ENCODE measurements at regions not wholly inside any gene's neighbourhood (a gene's known extent, or its start where the extent isn't known, plus 50 kb on each side); places are given as distances from the start of the nearest gene placed in this dataset.

- intact Hi-C loops (cut with micrococcal nuclease), result no loop called here
- no peak for TF ChIP-seq CTCF (IDR thresholded peaks at IDR 0.05)
- Mint-ChIP-seq H3K9me3 (no peaks in the 10 kb centered on the region), H3K27me3 (peaks cover 8% of the 10 kb centered on the region), H3K4me1 (no peaks in the 10 kb centered on the region), H3K4me3 (no peak overlapping the region), H3K27ac (no peak overlapping the region), H3K36me3 (ENCODE audit: low read depth) (no peaks in the 10 kb centered on the region)
- POLR2A ChIA-PET, result no interaction called here
- DNase-seq (no peak), ATAC-seq (ENCODE audit: low read depth) (no peak)
- CTCF ChIA-PET, result no interaction called here
Measured at GRCh38 chr5:96144289-96144688, 182.6 kb upstream of the ELL2 start.

DNA sequence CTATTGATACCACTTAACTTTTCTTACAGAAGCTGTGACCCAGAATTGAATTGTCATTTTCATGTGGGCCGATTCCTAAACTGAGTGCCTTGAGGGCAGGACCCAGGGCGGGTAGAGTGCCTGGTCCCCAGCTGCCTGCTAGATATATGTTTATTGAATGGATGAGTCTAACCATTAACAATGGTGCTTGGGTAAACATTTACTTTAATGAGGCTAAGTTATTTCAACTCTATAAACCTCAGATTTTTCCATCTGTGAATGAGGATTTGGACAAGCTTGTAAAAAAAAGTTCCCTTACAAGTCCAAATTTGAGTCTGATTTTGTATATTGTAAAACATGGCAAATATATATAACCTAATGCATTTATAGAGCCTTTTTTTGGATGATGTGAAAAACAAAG is 181.8 kb upstream of the ELL2 start:
- H3K36me3 Mint-ChIP-seq (ENCODE audit: low read depth), result no peaks in the 10 kb centered on the region
- DNase-seq (no peak), ATAC-seq (ENCODE audit: low read depth) (no peak)
- no peak for TF ChIP-seq CTCF (IDR thresholded peaks at IDR 0.05)
- no peak overlapping the region for H3K4me3 Mint-ChIP-seq
- H3K9me3 Mint-ChIP-seq, result no peaks in the 10 kb centered on the region
- intact Hi-C loops (cut with micrococcal nuclease), result no loop called here
- no peak overlapping the region for H3K27ac Mint-ChIP-seq
- H3K27me3 Mint-ChIP-seq, result peaks cover 10% of the 10 kb centered on the region
- CTCF ChIA-PET, result no interaction called here
- POLR2A ChIA-PET, result no interaction called here
- H3K4me1 Mint-ChIP-seq, result no peaks in the 10 kb centered on the region

- CTCF ChIA-PET, result no interaction called here
- TF ChIP-seq CTCF (IDR thresholded peaks at IDR 0.05), result no peak
Measured at GRCh38 chr5:96142786-96143434, 181.3 kb upstream of the ELL2 start.

GRCh38 chr5:96142184-96142781 is 180.6 kb upstream of the ELL2 start:
- no peak for TF ChIP-seq CTCF (IDR thresholded peaks at IDR 0.05)
- Mint-ChIP-seq H3K27ac (no peak overlapping the region), H3K9me3 (no peaks in the 10 kb centered on the region), H3K27me3 (peaks cover 10% of the 10 kb centered on the region), H3K36me3 (ENCODE audit: low read depth) (no peaks in the 10 kb centered on the region), H3K4me3 (no peak overlapping the region), H3K4me1 (no peaks in the 10 kb centered on the region)
- ChIA-PET POLR2A (no interaction called here), CTCF (no interaction called here)
- intact Hi-C loops (cut with micrococcal nuclease), result no loop called here
- DNase-seq (no peak), ATAC-seq (ENCODE audit: low read depth) (no peak)

More at GRCh38 chr5:96142786-96143434, 181.3 kb upstream of the ELL2 start:
- Mint-ChIP-seq H3K4me3 (no peak overlapping the region), H3K9me3 (no peaks in the 10 kb centered on the region), H3K27me3 (peaks cover 10% of the 10 kb centered on the region), H3K36me3 (ENCODE audit: low read depth) (no peaks in the 10 kb centered on the region), H3K27ac (no peak overlapping the region), H3K4me1 (no peaks in the 10 kb centered on the region)
- DNase-seq (no peak), ATAC-seq (ENCODE audit: low read depth) (no peak)
- intact Hi-C loops (cut with micrococcal nuclease), result no loop called here
- POLR2A ChIA-PET, result no interaction called here

GRCh38 chr5:96141749-96142148 is 180.1 kb upstream of the ELL2 start:
- Mint-ChIP-seq H3K4me3 (no peak overlapping the region), H3K9me3 (no peaks in the 10 kb centered on the region), H3K4me1 (no peaks in the 10 kb centered on the region), H3K27ac (no peak overlapping the region), H3K36me3 (ENCODE audit: low read depth) (no peaks in the 10 kb centered on the region), H3K27me3 (peaks cover 10% of the 10 kb centered on the region)
- intact Hi-C loops (cut with micrococcal nuclease), result no loop called here
- ATAC-seq (ENCODE audit: low read depth) (no peak), DNase-seq (no peak)
- no peak for TF ChIP-seq CTCF (IDR thresholded peaks at IDR 0.05)
- CTCF ChIA-PET, result no interaction called here
- POLR2A ChIA-PET, result no interaction called here
